ENCODE measurements at regions not wholly inside any gene's neighbourhood (a gene's known extent, or its start where the extent isn't known, plus 50 kb on each side); places are given as distances from the start of the nearest gene placed in this dataset.

- Histone ChIP-seq H3K9ac (ENCODE audit: control insufficient read depth, insufficient read depth, low read length) (no peak overlapping the region), H3K4me1 (ENCODE audit: control insufficient read depth, insufficient read depth, low read length) (no peaks in the 10 kb centered on the region), H3K4me2 (ENCODE audit: control insufficient read depth, insufficient read depth) (no peak overlapping the region), H3K4me3 (no peak overlapping the region), H2AFZ (ENCODE audit: control insufficient read depth, low read depth, low read length) (no peak overlapping the region), H3K79me2 (ENCODE audit: control insufficient read depth, insufficient read depth, low read length) (no peaks in the 10 kb centered on the region), H3K27ac (ENCODE audit: control insufficient read depth, insufficient read depth) (no peak overlapping the region), H3K9me3 (replicated peaks; ENCODE audit: control insufficient read depth, insufficient read depth, low read length) (no peaks in the 10 kb centered on the region), H3K36me3 (ENCODE audit: control insufficient read depth in 2 of 2, insufficient read depth in 2 of 2, low read length in 1 of 2) (no peaks in the 10 kb centered on the region), H3K27me3 (replicated peaks in 1 of 2; ENCODE audit: control insufficient read depth in 2 of 2, insufficient read depth in 2 of 2, low read length in 1 of 2) (no peaks in the 10 kb centered on the region), H4K20me1 (ENCODE audit: control insufficient read depth, insufficient read depth) (no peaks in the 10 kb centered on the region)
- no TSS peak for BruUV-seq (replicated peaks)
- ChIA-PET RAD21 (ENCODE audit: unreplicated experiment) (no interaction called here), POLR2A (no interaction called here), CTCF (no interaction called here), SMC1A (ENCODE audit: uncharacterized antibody, unreplicated experiment) (no interaction called here)
- intact Hi-C loops (cut with micrococcal nuclease; ENCODE audit: unreplicated experiment) (no loop called here), in situ Hi-C loops (cut with MboI) (no loop called here)
- DNase-seq (ENCODE audit: low read depth, low spot score) (no peak), ATAC-seq (no peak), FAIRE-seq (no peak)
- TF ChIP-seq MEF2A (IDR thresholded peaks at IDR 0.05; ENCODE audit: insufficient read depth, low read depth, low read length) (no peak), ZBTB4 (CRISPR knock-in tag; IDR thresholded peaks at IDR 0.05) (no peak), RAD21 (IDR thresholded peaks at IDR 0.05; ENCODE audit: insufficient read depth, low read depth, low read length) (no peak), IKZF1 (conservative IDR thresholded peaks at IDR 0.05) (no peak), BRCA1 (IDR thresholded peaks at IDR 0.05; ENCODE audit: low read depth, low read length) (no peak), GATAD2B (conservative IDR thresholded peaks at IDR 0.05; ENCODE audit: low read depth) (no peak), WRNIP1 (IDR thresholded peaks at IDR 0.05; ENCODE audit: borderline replicate concordance, low read depth, low read length) (no peak), SMAD1 (IDR thresholded peaks at IDR 0.05; ENCODE audit: low read depth, partially characterized antibody) (no peak), NFXL1 (IDR thresholded peaks at IDR 0.05; ENCODE audit: borderline replicate concordance) (no peak), RB1 (IDR thresholded peaks at IDR 0.05; ENCODE audit: borderline replicate concordance) (no peak)
These were observed 394.8 kb upstream of the ESRRG start for GRCh38 chr1:217117973-217118465.

Data from GM12878 (cell line).